Heart right ventricle (tissue), 16 donors: ENCODE measurements at regions not wholly inside any gene's neighbourhood (a gene's known extent, or its start where the extent isn't known, plus 50 kb on each side); places are given as distances from the start of the nearest gene placed in this dataset.

Source experiments
- ATAC-seq, 8 donors: fragments of 200-7000 bp; cut with Tn5 transposase; one replicate each; pipeline ENCODE4 v1.9.1; 2020; ENCODE audit warnings: mild to moderate bottlenecking in 8 of 8, moderate library complexity in 8 of 8, moderate number of reproducible peaks in 1 of 8
- DNase-seq, 2 donors: peaks; one replicate each; pipeline ENCODE4 v3.0.0-alpha.2; 2020
- H3K27ac ChIP-seq, 10 donors: fragments of 200-600 bp; sonication (generic) in 2 of 10; one replicate each; pipeline versions ENCODE4 v1.5.0 to v1.8.0; 2020 to 2022; ENCODE audit warnings: mild to moderate bottlenecking in 3 of 10
- H3K27me3 ChIP-seq, 7 donors: fragments of 200-600 bp; one replicate each; pipeline ENCODE4 v1.8.0; 2021 to 2022; ENCODE audit warnings: mild to moderate bottlenecking in 2 of 7
- H3K36me3 ChIP-seq, 9 donors: fragments of 200-600 bp; sonication (generic) in 1 of 9; one replicate each; pipeline versions ENCODE4 v1.5.0 to v1.8.0; 2020 to 2022; ENCODE audit warnings: mild to moderate bottlenecking in 2 of 9
- H3K4me1 ChIP-seq, 9 donors: fragments of 200-600 bp; sonication (generic) in 1 of 9; one replicate each; pipeline versions ENCODE4 v1.5.0 to v1.8.0; 2020 to 2022; ENCODE audit warnings: mild to moderate bottlenecking in 4 of 9
- H3K4me3 ChIP-seq, 10 donors: fragments of 200-600 bp; sonication (generic) in 2 of 10; one replicate each; pipeline versions ENCODE4 v1.5.0 to v1.8.0; 2020 to 2022; ENCODE audit warnings: mild to moderate bottlenecking in 7 of 10, moderate library complexity in 2 of 10
- H3K9me3 ChIP-seq, 11 donors: fragments of 200-600 bp in 10 of 11; sonication (generic) in 2 of 11; one replicate each; pipeline versions ENCODE4 v1.5.0 to v1.8.0; 2013 to 2022; ENCODE audit warnings: mild to moderate bottlenecking in 2 of 11, control low read depth in 1 of 11, moderate library complexity in 1 of 11
- CTCF ChIP-seq, 9 donors: fragments of 200-600 bp; sonication (generic) in 2 of 9; IDR thresholded peaks; one replicate each; pipeline versions ENCODE4 v1.5.0 to v1.8.0; 2021 to 2022; ENCODE audit warnings: antibody characterized with exemption in 9 of 9, mild to moderate bottlenecking in 5 of 9, moderate library complexity in 1 of 9
- WGBS, 2 donors: extraction: QIAGEN DNeasy Blood & Tissue Kit; methylation state at CpG; one replicate each; pipeline ENCODE4 v1.1.7; 2013; ENCODE audit warnings: inconsistent platforms in 1 of 2; 5-methylcytosine and 5-hydroxymethylcytosine counted together
- intact Hi-C, 10 donors: fragments of 100-400 bp; cut with DNase I; formaldehyde crosslinking; loops; one replicate each; pipeline versions ENCODE4 v1.11.1 to v1.14.2; 2022
- donor health status: Arrhythmogenic right ventricular cardiomyopathy.
- donor health status: ischemic (EF 13 %, LVEDD 7.1; RV severe dilation, severe dysfunction).
- donor health status: healthy with polysubstance abuse.
- donor health status: DM: no; HTN: yes; CAD: no.
- donor health status: DM: no; HTN: no; CAD: no.
- donor health status: ischemic (EF 25% LVEDD 6.9; RV normal size, moderate dysfunction).
- donor health status: ischemic (EF 25% LVEDD 5.7; RV mildly dilated, moderate dysfunction).
- donor health status: healthy.
- donor health status: DM: yes; HTN: yes; CAD: no.
- donor health status: Ischemic cardiomyopathy.
- donor health status: ischemic (EF 35%, LVEDD 5.7; RV mildly dilated, moderate dysfunction).
- donor health status: nonischemic (EF 11% LVEDD 7.7; RV severe dilation, severe dysfunction).
- donor health status: DM: yes; HTN: yes; CAD: no.
- donor health status: PGD.
- donor health status: ischemic (EF 29% LVEDD 5.4; RV normal size, mild dysfunction).
- donor health status: nonischemic (EF 23%, LVEDD 6.1; RV moderate dilation, normal function).

GRCh38 chr12:45102818-45103217 lies 51.9 kb upstream of the DBX2 start:
- DNase-seq: no peak
- Histone ChIP-seq H3K4me1 (peaks cover 0 to 4% (median 0%) of the 10 kb centered on the region in 9 donors), H3K36me3 (no peaks in the 10 kb centered on the region), H3K4me3 (no peak overlapping the region), H3K27ac (no peak overlapping the region), H3K9me3 (peaks cover 0 to 7% (median 0%) of the 10 kb centered on the region in 11 donors), H3K27me3 (peaks cover 0 to 5% (median 0%) of the 10 kb centered on the region in 7 donors)
- no peak for ATAC-seq
- intact Hi-C loops: no loop called here
- no peak for TF ChIP-seq CTCF (IDR thresholded peaks at IDR 0.05)
- 79 to 88% methylated on average over 1 of the region's 1 CpG for WGBS, 2 donors

- intact Hi-C loops: no loop called here
- TF ChIP-seq CTCF (IDR thresholded peaks at IDR 0.05): no peak
- no peak overlapping the region for H3K4me3 ChIP-seq
- peaks cover 0 to 12% (median 0%) of the 10 kb centered on the region in 11 donors for H3K9me3 ChIP-seq
- WGBS, 2 donors: 89% methylated on average over 10 of the region's 10 CpGs
- no peaks in the 10 kb centered on the region for H3K4me1 ChIP-seq
- H3K27me3 ChIP-seq: peaks cover 0 to 5% (median 0%) of the 10 kb centered on the region in 7 donors
- ATAC-seq (no peak), DNase-seq (no peak)
- no peak overlapping the region for H3K27ac ChIP-seq
- no peaks in the 10 kb centered on the region for H3K36me3 ChIP-seq
Measured at GRCh38 chr12:45105996-45106395, 55.1 kb upstream of the DBX2 start.

GRCh38 chr12:45112306-45112705 lies 61.4 kb upstream of the DBX2 start:
- Histone ChIP-seq H3K36me3 (no peaks in the 10 kb centered on the region), H3K27ac (no peak overlapping the region), H3K4me1 (no peaks in the 10 kb centered on the region), H3K9me3 (peaks cover 0 to 13% (median 0%) of the 10 kb centered on the region in 11 donors), H3K4me3 (no peak overlapping the region), H3K27me3 (peaks cover 0 to 4% (median 0%) of the 10 kb centered on the region in 7 donors)
- TF ChIP-seq CTCF (IDR thresholded peaks at IDR 0.05): no peak
- intact Hi-C loops: loop anchor here in 1 of 10 donors (10.0 kb wide), 1 partner anchor 138 kb away; no protein-coding TSS in a partner anchor
- ATAC-seq (no peak), DNase-seq (no peak)
- 74 to 79% methylated on average over 2 of the region's 2 CpGs for WGBS, 2 donors

GRCh38 chr12:45121224-45121623 lies 70.3 kb upstream of the DBX2 start:
- H3K27ac ChIP-seq: no peak overlapping the region
- WGBS, 2 donors: 82 to 88% methylated on average over 2 of the region's 2 CpGs

More at GRCh38 chr12:45121224-45121623, 70.3 kb upstream of the DBX2 start:
- H3K4me1 ChIP-seq: no peaks in the 10 kb centered on the region
- intact Hi-C loops: loop anchor here in 2 of 10 donors (10.0 kb wide), 1 partner anchor 146 kb away; no protein-coding TSS in a partner anchor
- no peak overlapping the region for H3K4me3 ChIP-seq
- no peaks in the 10 kb centered on the region for H3K27me3 ChIP-seq
- H3K9me3 ChIP-seq: peaks cover 0 to 4% (median 0%) of the 10 kb centered on the region in 11 donors
- ATAC-seq (no peak), DNase-seq (no peak)
- H3K36me3 ChIP-seq: no peaks in the 10 kb centered on the region
- no peak for TF ChIP-seq CTCF (IDR thresholded peaks at IDR 0.05)
